ENCODE measurements at regions not wholly inside any gene's neighbourhood (a gene's known extent, or its start where the extent isn't known, plus 50 kb on each side); places are given as distances from the start of the nearest gene placed in this dataset.

GRCh38 chr20:60402189-60403058 is 444.2 kb downstream of the CDH26 start (continued):
- TF ChIP-seq CTBP2 (IDR thresholded peaks at IDR 0.05; ENCODE audit: borderline replicate concordance, insufficient read depth, insufficient read length, low read length) (no peak), SP1 (IDR thresholded peaks at IDR 0.05; ENCODE audit: low read depth, low read length) (no peak), CHD2 (IDR thresholded peaks at IDR 0.05; ENCODE audit: low read length) (no peak), BRCA1 (IDR thresholded peaks at IDR 0.05; ENCODE audit: low read depth, low read length) (no peak), TEAD4 (IDR thresholded peaks at IDR 0.05; ENCODE audit: low read depth, low read length) (no peak)

Data from H1 (cell line).